Panc1 (cell line): ENCODE measurements at regions not wholly inside any gene's neighbourhood (a gene's known extent, or its start where the extent isn't known, plus 50 kb on each side); places are given as distances from the start of the nearest gene placed in this dataset.

ENCODE experiments used
- ATAC-seq: fragments of 200-7000 bp; cut with Tn5 transposase; 2 replicates; pipeline ENCODE4 v1.9.1; 2020; ENCODE audit warnings: mild to moderate bottlenecking, moderate library complexity
- BruUV-seq: library from RNA; stranded (reverse); fragments of 400-500 nt; replicated peaks from 2 replicates; lab custom pipeline; 2021; lab: Mats Ljungman, UMichigan
- CTCF ChIA-PET: fragments of 300-600 bp; sonication (Branson Sonifier 250); formaldehyde crosslinking; loops from one replicate; lab custom pipeline; 2022; ENCODE audit warnings: antibody characterized with exemption; lab: Charles Lee
- POLR2A ChIA-PET: fragments of 300-600 bp; sonication (Branson Sonifier 250); formaldehyde crosslinking; loops from one replicate; lab custom pipeline; 2022; ENCODE audit warnings: antibody characterized with exemption; lab: Charles Lee
- DNase-seq: peaks from one replicate; pipeline ENCODE4 v3.0.0-alpha.2; 2010; ENCODE audit warnings: low read depth, low spot score
- H3K27ac ChIP-seq: 2 replicates; pipeline ENCODE4 v1.5.1; 2011; ENCODE audit warnings: mild to moderate bottlenecking, low read length, inconsistent platforms
- H3K27me3 ChIP-seq: fragments of 200-500 bp; sonication (Bioruptor generic); 2 replicates; pipeline ENCODE4 v1.6.0; 2014; ENCODE audit warnings: low read length, inconsistent platforms; ENCODE audit not compliant: control insufficient read depth, insufficient read depth
- H3K36me3 ChIP-seq: fragments of 200-500 bp; sonication (Bioruptor generic); 2 replicates; pipeline ENCODE4 v1.5.1; 2014; ENCODE audit warnings: inconsistent platforms, mild to moderate bottlenecking, low read length, moderate library complexity; ENCODE audit not compliant: control insufficient read depth, insufficient read depth
- H3K4me1 ChIP-seq: 2 replicates; pipeline ENCODE4 v1.5.1; 2011; ENCODE audit warnings: inconsistent platforms, mild to moderate bottlenecking, low read length, moderate library complexity; ENCODE audit not compliant: control insufficient read depth, insufficient read depth
- H3K4me3 ChIP-seq, 2 experiments: 2 replicates each; pipeline ENCODE4 v1.5.1; 2011 to 2012; ENCODE audit warnings: low read depth in 2 of 2, low read length in 2 of 2, mild to moderate bottlenecking in 2 of 2, inconsistent platforms in 1 of 2, moderate library complexity in 1 of 2
- H3K9me3 ChIP-seq: fragments of 200-500 bp; sonication (Bioruptor generic); 2 replicates; pipeline ENCODE4 v1.5.1; 2014; ENCODE audit warnings: low read depth, mild to moderate bottlenecking, inconsistent platforms, low read length, moderate library complexity; ENCODE audit not compliant: control insufficient read depth, insufficient read depth
- CTCF ChIP-seq: fragments of 450-650 bp; IDR thresholded peaks from 2 replicates; pipeline ENCODE4 v1.5.1; 2017; ENCODE audit warnings: mild to moderate bottlenecking
- POLR2AphosphoS5 ChIP-seq: IDR thresholded peaks from 2 replicates; pipeline ENCODE4 v1.6.1; 2012; ENCODE audit warnings: mild to moderate bottlenecking, low read depth, low read length, moderate library complexity
- SIN3A ChIP-seq: IDR thresholded peaks from 2 replicates; pipeline ENCODE4 v1.6.1; 2012; ENCODE audit warnings: low read depth, mild to moderate bottlenecking, low read length, moderate library complexity, borderline replicate concordance; ENCODE audit not compliant: insufficient read depth
- TCF7L2 ChIP-seq: IDR thresholded peaks from 2 replicates; pipeline ENCODE4 v1.6.1; 2011; ENCODE audit warnings: mild to moderate bottlenecking, low read depth, low read length, inconsistent platforms
- in situ Hi-C: cut with HindIII; loops from 2 replicates; pipeline ENCODE4 v1.10.0; 2016; ENCODE audit warnings: low sequenced_read_pairs, low pct_unique_long_range_greater_than_20kb
- intact Hi-C: fragments of 100-400 bp; cut with micrococcal nuclease; formaldehyde crosslinking; loops from one replicate; pipeline ENCODE4 v1.10.0; 2022; ENCODE audit not compliant: unreplicated experiment
- TF ChIP-seq, protein P1 (sequence below), 2 experiments: IDR thresholded peaks; 2 replicates each; pipeline ENCODE4 v1.6.1; 2011 to 2012; ENCODE audit warnings: low read depth in 2 of 2, control low read depth in 1 of 2, low read length in 1 of 2, mild to moderate bottlenecking in 1 of 2, moderate library complexity in 1 of 2; ENCODE audit not compliant: insufficient read depth in 1 of 2

DNA sequence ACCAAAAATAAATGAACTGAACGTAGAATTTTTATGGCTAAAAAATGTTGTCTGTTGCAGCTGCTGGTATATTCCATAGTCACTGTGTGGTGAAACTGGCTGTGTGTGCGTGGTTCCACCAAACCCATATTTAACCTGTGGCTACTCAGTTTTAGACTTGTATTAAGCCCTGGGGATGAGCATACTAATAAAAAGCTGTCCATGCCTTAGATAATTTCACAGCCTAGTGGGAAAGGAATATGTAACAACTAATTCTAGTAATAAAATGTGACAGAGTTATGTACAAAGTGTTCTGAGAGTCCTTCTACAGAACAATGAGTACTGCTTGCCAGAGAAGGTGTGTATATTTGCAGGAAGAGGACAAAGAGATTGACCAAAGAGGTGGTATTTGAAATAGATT lies 125.5 kb downstream of the TMTC3 start:
- DNase-seq (no peak), ATAC-seq (no peak)
- H3K4me1 ChIP-seq, result no peaks in the 10 kb centered on the region
- TF ChIP-seq SIN3A (no peak), POLR2AphosphoS5 (no peak), CTCF (no peak), TCF7L2 (no peak)
- TF ChIP-seq, protein P1, sequence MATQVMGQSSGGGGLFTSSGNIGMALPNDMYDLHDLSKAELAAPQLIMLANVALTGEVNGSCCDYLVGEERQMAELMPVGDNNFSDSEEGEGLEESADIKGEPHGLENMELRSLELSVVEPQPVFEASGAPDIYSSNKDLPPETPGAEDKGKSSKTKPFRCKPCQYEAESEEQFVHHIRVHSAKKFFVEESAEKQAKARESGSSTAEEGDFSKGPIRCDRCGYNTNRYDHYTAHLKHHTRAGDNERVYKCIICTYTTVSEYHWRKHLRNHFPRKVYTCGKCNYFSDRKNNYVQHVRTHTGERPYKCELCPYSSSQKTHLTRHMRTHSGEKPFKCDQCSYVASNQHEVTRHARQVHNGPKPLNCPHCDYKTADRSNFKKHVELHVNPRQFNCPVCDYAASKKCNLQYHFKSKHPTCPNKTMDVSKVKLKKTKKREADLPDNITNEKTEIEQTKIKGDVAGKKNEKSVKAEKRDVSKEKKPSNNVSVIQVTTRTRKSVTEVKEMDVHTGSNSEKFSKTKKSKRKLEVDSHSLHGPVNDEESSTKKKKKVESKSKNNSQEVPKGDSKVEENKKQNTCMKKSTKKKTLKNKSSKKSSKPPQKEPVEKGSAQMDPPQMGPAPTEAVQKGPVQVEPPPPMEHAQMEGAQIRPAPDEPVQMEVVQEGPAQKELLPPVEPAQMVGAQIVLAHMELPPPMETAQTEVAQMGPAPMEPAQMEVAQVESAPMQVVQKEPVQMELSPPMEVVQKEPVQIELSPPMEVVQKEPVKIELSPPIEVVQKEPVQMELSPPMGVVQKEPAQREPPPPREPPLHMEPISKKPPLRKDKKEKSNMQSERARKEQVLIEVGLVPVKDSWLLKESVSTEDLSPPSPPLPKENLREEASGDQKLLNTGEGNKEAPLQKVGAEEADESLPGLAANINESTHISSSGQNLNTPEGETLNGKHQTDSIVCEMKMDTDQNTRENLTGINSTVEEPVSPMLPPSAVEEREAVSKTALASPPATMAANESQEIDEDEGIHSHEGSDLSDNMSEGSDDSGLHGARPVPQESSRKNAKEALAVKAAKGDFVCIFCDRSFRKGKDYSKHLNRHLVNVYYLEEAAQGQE (IDR thresholded peaks at IDR 0.05; ENCODE audit: insufficient read depth in 1 of 2, low read depth in 2 of 2, low read length in 1 of 2), result no peak
- no peak overlapping the region for H3K4me3 ChIP-seq
- ChIA-PET POLR2A (no interaction called here), CTCF (no interaction called here)
- in situ Hi-C loops (no loop called here), intact Hi-C loops (no loop called here)
- H3K9me3 ChIP-seq, result no peaks in the 10 kb centered on the region
- no peak overlapping the region for H3K27ac ChIP-seq
- H3K27me3 ChIP-seq, result no peaks in the 10 kb centered on the region
- no peaks in the 10 kb centered on the region for H3K36me3 ChIP-seq
- BruUV-seq, result no TSS peak

GRCh38 chr12:88272456-88272855 lies 130.3 kb downstream of the TMTC3 start:
- no peak for TF ChIP-seq POLR2AphosphoS5
- no peak for TF ChIP-seq CTCF
- TF ChIP-seq SIN3A, result no peak
- TF ChIP-seq, protein P1 (IDR thresholded peaks at IDR 0.05; ENCODE audit: insufficient read depth in 1 of 2, low read depth in 2 of 2, low read length in 1 of 2), result no peak
- no peak for TF ChIP-seq TCF7L2
- in situ Hi-C loops, result no loop called here
- POLR2A ChIA-PET, result no interaction called here

More at GRCh38 chr12:88272456-88272855, 130.3 kb downstream of the TMTC3 start:
- no peak for ATAC-seq
- intact Hi-C loops, result no loop called here
- H3K27me3 ChIP-seq, result no peaks in the 10 kb centered on the region
- DNase-seq, result no peak
- H3K4me1 ChIP-seq, result no peaks in the 10 kb centered on the region
- no peaks in the 10 kb centered on the region for H3K36me3 ChIP-seq
- no peak overlapping the region for H3K27ac ChIP-seq
- CTCF ChIA-PET, result no interaction called here
- no TSS peak for BruUV-seq
- no peaks in the 10 kb centered on the region for H3K9me3 ChIP-seq
- no peak overlapping the region for H3K4me3 ChIP-seq
